ENCODE measurements at regions not wholly inside any gene's neighbourhood (a gene's known extent, or its start where the extent isn't known, plus 50 kb on each side); places are given as distances from the start of the nearest gene placed in this dataset.

- no peaks in the 10 kb centered on the region for H3K36me3 Mint-ChIP-seq (ENCODE audit: insufficient read depth)
- no peaks in the 10 kb centered on the region for H3K27me3 Mint-ChIP-seq
- H3K4me3 Mint-ChIP-seq (ENCODE audit: low read depth): no peak overlapping the region
- DNase-seq (ENCODE audit: low spot score, unreplicated experiment): no peak
- peaks cover 7% of the 10 kb centered on the region for H3K9me3 Mint-ChIP-seq (ENCODE audit: low read depth)
- no peaks in the 10 kb centered on the region for H3K4me1 Mint-ChIP-seq (ENCODE audit: low read depth)
- H3K27ac Mint-ChIP-seq: peak overlapping the region; percentile 40
- TF ChIP-seq, protein P1, sequence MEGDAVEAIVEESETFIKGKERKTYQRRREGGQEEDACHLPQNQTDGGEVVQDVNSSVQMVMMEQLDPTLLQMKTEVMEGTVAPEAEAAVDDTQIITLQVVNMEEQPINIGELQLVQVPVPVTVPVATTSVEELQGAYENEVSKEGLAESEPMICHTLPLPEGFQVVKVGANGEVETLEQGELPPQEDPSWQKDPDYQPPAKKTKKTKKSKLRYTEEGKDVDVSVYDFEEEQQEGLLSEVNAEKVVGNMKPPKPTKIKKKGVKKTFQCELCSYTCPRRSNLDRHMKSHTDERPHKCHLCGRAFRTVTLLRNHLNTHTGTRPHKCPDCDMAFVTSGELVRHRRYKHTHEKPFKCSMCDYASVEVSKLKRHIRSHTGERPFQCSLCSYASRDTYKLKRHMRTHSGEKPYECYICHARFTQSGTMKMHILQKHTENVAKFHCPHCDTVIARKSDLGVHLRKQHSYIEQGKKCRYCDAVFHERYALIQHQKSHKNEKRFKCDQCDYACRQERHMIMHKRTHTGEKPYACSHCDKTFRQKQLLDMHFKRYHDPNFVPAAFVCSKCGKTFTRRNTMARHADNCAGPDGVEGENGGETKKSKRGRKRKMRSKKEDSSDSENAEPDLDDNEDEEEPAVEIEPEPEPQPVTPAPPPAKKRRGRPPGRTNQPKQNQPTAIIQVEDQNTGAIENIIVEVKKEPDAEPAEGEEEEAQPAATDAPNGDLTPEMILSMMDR (IDR thresholded peaks at IDR 0.05; ENCODE audit: unreplicated experiment): no peak
Measured at GRCh38 chr9:79857188-79857587, 285.4 kb downstream of the TLE4 start.

- Mint-ChIP-seq H3K27me3 (no peaks in the 10 kb centered on the region), H3K4me1 (ENCODE audit: low read depth) (no peaks in the 10 kb centered on the region), H3K27ac (no peak overlapping the region), H3K9me3 (ENCODE audit: low read depth) (peaks cover 30% of the 10 kb centered on the region), H3K4me3 (ENCODE audit: low read depth) (no peak overlapping the region), H3K36me3 (ENCODE audit: insufficient read depth) (peaks cover 3% of the 10 kb centered on the region)
- DNase-seq (ENCODE audit: low spot score, unreplicated experiment): no peak
- TF ChIP-seq, protein P1 (IDR thresholded peaks at IDR 0.05; ENCODE audit: unreplicated experiment): no peak
Measured at GRCh38 chr9:79847074-79847473, 275.3 kb downstream of the TLE4 start.

DNA sequence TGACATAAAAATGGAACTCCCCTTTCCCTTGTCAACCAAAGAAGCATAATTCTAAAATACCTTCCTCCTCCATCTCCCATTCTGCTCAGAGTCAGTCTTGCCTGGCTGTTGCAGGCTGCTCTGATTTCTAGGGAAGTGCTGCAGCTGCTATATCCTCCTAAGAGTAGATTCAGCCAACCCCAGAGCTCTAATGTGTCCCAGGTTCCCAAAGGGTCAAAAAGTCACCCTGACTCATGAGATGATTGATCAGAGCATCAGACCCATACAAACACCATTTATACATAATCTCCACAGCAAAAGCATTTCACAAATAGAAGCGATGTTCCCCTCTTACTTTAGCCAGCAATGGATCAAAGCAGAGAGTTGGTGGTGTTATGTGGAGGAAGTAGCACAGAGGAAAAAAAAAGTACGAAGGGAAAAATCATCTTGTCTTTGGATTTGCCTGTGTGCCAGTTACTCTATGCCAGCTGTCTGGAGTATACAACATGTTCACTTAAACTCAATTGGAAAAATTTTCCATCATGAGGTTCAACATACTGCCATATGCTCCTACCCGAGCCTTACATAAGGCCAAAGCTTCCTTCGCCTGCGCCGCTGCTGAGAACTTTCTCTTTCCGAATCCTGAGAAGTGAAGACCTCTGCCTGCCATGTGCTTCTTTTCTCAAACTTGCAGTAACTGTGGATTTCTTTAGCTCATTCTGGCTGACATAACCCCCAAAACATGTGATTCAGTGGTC, 258.0 kb downstream of the TLE4 start:
- Mint-ChIP-seq H3K36me3 (ENCODE audit: insufficient read depth) (no peaks in the 10 kb centered on the region), H3K4me1 (ENCODE audit: low read depth) (peaks cover 4% of the 10 kb centered on the region), H3K27ac (no peak overlapping the region), H3K27me3 (peaks cover 3% of the 10 kb centered on the region), H3K9me3 (ENCODE audit: low read depth) (no peaks in the 10 kb centered on the region), H3K4me3 (ENCODE audit: low read depth) (no peak overlapping the region)
- no peak for DNase-seq (ENCODE audit: low spot score, unreplicated experiment)
- TF ChIP-seq, protein P1 (IDR thresholded peaks at IDR 0.05; ENCODE audit: unreplicated experiment): no peak

- Mint-ChIP-seq H3K27ac (no peak overlapping the region), H3K36me3 (ENCODE audit: insufficient read depth) (no peaks in the 10 kb centered on the region), H3K9me3 (ENCODE audit: low read depth) (peaks cover 4% of the 10 kb centered on the region), H3K4me1 (ENCODE audit: low read depth) (no peaks in the 10 kb centered on the region), H3K4me3 (ENCODE audit: low read depth) (no peak overlapping the region), H3K27me3 (peaks cover 15% of the 10 kb centered on the region)
- DNase-seq (ENCODE audit: low spot score, unreplicated experiment): no peak
- TF ChIP-seq, protein P1 (IDR thresholded peaks at IDR 0.05; ENCODE audit: unreplicated experiment): no peak
Measured at GRCh38 chr9:79824265-79824664, 252.5 kb downstream of the TLE4 start.

GRCh38 chr9:79817438-79818004, 245.8 kb downstream of the TLE4 start:
- H3K9me3 Mint-ChIP-seq (ENCODE audit: low read depth): peaks cover under 1% of the 10 kb centered on the region
- no peak overlapping the region for H3K4me3 Mint-ChIP-seq (ENCODE audit: low read depth)
- H3K4me1 Mint-ChIP-seq (ENCODE audit: low read depth): no peaks in the 10 kb centered on the region
- H3K27ac Mint-ChIP-seq: no peak overlapping the region
- H3K27me3 Mint-ChIP-seq: peaks cover 22% of the 10 kb centered on the region
- DNase-seq (ENCODE audit: low spot score, unreplicated experiment): no peak
- H3K36me3 Mint-ChIP-seq (ENCODE audit: insufficient read depth): no peaks in the 10 kb centered on the region
- TF ChIP-seq, protein P1 (IDR thresholded peaks at IDR 0.05; ENCODE audit: unreplicated experiment): no peak

Data from progenitor cell of endocrine pancreas (in vitro differentiated cells).